GM21526 (cell line): ENCODE measurements at regions not wholly inside any gene's neighbourhood (a gene's known extent, or its start where the extent isn't known, plus 50 kb on each side); places are given as distances from the start of the nearest gene placed in this dataset.

Experiments used
- ATAC-seq: cut with Tn5 transposase; IDR thresholded peaks from one replicate; pipeline ENCODE4 v1.9.1; 2021; ENCODE audit warnings: moderate library complexity; ENCODE audit not compliant: unreplicated experiment, low FRiP score

DNA sequence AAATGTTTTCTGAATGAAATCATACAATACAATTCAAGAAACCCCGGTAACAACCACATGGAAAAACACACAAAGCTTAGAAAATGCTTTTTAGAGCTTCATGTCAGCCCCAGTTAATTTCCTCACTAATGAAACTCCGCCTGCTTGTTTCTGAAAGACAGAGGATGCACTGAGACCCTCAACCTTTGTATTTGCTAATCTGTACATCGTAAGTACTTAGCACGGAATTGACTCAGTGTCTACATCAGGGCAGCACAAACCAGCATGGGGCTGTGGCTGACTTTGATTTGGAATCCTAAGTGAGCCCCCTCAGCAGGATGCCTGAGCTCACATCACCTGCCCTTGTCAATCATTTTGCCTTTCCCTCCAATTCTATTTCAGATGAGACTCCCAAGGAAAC is 499.1 kb upstream of the MPDZ start:
- no peak for ATAC-seq

DNA sequence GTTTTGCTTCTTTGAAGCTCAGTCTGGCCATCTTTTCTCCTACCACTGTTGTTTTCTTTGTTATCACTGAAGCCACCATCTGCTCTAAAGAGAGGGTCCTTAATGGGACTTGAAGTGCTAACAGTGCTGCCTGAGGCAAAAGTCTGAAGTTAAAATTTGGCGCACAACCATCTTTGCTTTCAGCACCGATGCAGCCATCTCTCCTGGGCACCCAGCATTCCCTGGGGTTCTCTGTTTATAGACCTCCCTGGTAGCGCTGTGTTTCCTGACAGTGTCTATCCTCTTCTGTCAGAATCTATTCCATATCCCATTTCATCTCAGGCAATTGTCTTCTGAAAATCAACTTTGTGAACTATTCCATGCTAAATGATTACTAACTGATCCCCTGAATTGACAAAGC is 491.5 kb upstream of the MPDZ start:
- no peak for ATAC-seq

DNA sequence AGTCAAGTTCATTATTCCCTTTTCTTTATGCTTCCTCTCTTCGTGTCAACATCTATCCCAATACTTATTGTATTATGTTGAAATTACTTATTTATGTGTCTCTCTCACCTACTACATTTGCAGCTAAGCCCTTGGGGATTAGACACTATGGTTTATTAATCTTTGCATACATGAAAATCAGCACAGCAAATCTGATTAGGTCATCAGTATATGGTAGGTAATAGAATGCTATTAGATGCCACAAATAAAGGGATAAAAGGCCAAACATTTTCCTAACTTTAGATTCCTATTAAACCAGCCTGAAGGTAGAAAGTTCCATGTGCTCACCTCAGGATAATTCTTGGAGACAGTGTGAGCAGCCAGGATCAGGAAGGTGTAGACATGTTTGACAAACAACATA is 490.1 kb upstream of the MPDZ start:
- no peak for ATAC-seq

DNA sequence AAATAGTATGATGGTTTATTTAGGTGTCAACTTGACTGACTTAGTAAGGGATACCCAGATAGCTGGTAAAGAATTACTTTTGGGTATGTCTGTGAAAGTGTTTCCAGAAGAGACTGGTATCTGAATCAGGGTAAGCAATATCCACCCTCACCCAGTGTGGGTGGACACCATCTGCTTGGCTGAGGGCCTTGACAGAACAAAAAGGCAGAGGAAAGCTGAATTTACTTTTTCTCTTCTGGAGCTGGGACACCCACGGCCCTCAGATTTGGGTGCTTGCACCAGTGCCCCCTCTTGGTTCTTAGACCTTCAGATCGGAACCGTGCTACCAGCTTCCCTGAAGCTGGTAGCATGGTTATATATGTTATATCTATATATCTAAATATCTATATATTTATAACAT is 489.5 kb upstream of the MPDZ start:
- ATAC-seq = no peak

DNA sequence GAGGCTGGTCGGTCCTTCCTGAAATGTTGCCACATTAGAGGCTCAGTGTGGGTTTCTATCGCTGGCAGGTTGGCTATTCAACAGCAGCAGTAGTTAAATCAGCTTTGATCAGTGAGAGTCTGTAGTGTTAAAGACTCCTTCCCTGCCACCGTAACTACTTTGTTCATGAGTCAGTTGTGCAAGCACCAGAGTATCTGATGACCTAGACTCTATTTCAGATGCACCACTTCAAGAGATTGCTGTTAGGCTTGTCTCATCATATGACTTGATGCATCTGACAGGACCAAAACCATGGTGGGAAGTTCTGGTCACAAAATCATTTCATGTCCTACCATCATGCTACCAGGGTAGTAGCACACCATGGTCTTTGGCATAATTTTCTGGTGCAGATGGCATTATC is 482.7 kb upstream of the MPDZ start:
- no peak for ATAC-seq

DNA sequence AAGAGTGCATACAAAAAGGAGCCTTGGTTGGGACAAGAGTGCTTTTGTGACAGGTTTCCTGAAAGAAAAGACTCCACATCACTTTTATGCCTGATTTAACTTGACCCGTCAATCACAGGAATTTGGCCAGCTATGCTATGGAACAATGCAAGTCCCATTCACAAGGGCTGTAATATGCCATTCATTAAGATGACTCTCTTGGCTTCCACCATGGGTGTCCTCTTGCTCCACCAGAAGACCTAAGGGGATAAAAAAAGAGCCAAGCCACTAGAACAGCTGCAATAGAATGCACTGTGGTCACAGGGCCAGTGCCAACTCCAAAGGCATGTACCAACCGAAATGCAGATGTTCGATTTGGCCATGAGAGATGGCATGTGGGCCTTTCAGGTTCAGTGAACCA is 480.1 kb upstream of the MPDZ start:
- ATAC-seq = no peak

DNA sequence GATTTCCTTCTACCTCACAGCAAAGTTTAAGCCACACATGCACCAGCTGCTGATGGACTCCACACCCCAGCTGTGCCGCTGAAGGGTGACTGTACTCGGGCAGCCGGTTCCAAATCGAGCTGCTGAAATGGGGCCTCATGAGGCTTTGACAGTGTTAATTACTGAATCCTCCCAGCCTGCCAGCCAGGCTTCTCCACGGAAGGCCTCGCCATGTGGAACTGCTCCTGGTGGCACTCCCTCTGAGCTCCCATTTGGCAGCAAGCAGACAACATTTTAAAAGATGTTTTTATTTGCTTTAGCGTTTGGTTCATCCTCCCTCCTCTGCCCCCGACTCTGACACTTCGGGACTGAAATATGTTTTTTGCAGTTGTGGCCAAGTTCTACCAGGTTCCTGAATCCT is 479.4 kb upstream of the MPDZ start:
- ATAC-seq = no peak

DNA sequence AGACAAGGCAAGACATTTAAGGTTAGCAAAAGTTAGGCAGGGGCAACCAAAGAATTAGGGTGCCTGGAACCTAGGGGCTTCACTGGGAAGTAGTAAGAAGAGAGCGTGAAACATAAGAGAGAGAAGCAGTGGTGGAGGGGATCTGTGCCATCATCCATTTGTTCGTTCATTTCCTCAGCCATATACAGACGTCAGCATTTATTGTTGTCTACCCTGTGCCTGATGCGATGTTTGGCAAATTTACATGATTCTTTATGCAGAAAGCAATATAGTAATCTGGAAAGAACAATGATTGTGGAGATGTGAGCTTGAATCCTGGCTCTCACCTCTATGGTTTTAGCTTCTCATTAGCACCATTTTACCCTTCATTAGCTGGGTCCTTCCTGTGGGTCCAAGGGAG is 477.5 kb upstream of the MPDZ start:
- no peak for ATAC-seq

DNA sequence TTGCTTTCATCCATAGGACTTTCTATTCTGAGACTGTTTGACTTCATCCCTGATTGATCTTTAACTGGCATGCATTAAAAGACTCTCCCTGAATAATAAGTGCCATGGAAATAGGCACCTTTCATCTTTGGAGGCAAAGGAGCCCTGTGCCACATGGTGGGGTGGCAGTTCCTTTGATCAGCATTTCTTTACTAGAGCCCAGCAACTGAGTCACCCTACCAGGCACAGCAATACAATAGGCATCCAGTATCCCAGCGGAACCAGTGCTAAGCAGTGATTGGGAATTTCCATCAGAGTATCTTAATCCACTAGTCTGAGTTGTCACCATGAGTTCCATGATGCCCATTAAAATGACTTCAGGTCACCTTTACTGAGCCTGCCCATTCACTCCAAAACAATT is 476.1 kb upstream of the MPDZ start:
- no peak for ATAC-seq

DNA sequence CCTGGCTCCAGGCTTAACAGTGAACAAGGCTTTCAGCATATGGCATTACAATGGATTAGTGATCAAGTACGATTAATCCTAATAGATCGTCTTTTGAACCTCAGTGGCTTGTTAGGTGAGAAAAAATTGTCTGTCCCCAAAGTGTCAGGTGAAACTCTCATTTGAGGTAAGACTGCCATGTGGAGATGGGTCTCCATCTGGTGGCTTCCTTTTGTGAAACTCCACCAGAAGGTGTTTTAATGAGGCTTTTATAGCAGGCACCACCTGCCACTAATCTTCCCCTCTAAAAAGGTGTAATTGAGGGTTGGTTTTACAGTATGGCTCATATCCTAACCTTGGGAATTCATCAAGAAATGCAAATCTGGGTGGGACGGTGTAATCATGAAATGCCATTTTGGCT is 471.1 kb upstream of the MPDZ start:
- no peak for ATAC-seq

DNA sequence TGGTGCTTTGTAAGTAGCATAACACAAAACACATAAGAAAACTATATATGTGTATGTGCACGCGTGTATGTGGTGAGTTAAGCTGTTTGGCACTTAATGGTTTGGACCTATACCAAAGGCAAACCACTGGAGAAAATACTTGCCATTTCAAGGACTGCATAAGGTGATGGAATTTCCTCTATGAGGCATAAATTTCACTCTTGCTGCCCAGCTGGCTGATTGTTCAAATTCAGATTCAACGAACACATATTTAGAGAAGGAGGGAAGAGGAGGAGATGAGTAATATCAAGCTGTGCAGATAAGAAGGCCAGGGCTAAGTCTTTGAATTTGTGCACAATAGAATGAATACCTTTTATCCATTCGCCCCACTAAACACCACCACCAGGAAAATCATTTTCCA is 470.6 kb upstream of the MPDZ start:
- no peak for ATAC-seq

DNA sequence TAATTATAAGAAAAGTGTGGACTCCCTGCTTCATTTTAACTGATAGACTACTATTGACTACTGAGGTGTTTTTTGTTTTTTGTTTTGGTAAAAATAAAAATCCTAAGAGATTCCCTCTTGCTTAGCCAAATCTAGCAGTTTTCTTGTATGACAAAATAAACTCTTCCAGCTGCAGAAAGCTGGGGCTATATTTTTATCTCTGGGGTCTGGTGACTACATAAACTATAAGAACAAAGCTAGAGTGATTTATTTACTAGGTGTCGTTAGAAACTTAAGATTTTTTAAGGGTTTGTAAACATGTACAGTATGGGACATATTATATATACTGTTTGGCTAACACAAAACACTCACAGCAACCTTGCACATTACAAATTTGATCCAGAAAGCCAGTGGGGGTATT is 467.4 kb upstream of the MPDZ start:
- no peak for ATAC-seq

DNA sequence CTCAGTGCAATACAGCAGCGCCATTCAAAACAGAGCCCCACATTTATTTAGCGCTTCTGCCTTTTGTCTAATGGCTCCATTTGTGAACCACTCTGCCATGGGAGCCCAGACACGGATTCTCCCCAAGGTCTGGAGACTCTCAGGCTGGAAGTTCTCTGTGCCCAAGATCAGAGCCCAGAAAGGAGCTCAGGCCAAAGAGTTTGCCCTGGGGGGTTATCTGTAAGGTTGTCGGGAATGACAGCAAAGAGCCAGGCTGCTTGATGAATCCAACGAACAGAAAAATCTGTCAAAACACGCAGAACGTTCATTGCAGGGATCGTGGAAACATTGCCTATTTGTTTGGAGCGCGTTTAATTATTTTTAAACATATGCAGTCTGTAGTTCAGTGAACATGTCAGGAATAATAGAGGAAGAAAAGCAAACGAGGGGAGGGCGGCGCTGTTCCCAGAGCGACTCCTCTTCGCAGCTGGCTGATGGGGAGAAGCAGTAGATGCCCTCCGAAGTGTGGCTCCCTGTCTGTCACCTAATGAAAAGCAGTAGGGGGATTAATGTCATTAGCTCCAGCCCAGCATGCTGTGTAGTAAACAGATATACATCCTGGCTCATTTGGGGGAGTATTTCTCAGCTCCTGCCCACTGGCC is 464.9 kb upstream of the MPDZ start:
- no peak for ATAC-seq

DNA sequence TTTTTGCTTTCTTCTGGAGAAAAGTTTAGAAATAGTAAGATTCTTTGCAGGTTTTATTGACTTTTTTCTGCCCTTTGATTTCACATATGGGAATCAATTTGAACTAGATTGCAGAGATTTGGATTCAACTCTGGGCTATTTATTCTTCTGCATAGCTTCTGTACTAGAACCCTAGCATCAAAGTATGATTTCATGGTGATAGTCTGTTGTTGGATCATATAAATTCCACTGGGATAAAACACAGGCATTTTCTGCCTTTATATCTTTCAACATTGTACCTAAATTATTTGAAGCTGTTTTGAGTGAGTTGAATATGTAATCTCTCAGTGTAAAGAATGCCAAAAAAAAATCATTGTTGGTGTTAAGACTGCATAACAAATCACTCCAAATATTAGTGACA is 458.4 kb upstream of the MPDZ start:
- ATAC-seq = no peak

DNA sequence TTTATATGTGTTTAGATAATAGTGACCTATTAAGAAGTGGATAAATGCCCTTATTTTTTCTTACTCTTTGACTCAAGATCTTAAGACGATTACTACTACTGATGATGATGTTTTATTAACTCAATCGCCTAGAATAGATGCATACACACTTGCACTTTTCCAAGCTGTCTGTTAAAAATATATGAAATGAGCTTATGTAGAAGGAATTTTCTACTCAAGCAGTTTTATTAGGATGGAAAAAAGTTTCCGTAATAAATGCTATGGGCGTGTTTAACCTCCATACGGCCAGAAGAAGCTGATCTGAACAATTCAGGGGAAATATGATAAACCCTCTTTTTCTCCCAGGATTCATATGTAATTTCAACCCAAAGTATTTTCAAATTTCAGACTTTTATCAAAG is 455.7 kb upstream of the MPDZ start:
- no peak for ATAC-seq

DNA sequence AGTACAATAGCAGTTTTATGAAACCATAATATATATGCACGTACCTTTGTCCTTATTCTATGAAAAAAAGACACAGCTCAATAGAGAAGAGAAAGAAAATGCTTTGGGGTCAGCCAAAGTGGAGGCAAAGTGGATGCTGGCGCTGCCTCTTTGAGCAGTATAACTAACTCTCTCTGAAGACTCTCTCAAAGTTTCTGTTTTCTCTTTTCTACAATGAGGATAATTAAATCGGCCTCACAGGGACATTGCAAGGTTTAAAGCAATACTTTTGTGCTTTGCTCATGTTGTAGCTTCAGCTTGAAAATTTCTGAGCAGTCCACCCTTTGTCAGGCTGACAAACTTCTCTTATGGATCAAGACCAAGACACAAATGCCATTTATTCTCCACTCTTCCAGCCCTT is 455.1 kb upstream of the MPDZ start:
- no peak for ATAC-seq

DNA sequence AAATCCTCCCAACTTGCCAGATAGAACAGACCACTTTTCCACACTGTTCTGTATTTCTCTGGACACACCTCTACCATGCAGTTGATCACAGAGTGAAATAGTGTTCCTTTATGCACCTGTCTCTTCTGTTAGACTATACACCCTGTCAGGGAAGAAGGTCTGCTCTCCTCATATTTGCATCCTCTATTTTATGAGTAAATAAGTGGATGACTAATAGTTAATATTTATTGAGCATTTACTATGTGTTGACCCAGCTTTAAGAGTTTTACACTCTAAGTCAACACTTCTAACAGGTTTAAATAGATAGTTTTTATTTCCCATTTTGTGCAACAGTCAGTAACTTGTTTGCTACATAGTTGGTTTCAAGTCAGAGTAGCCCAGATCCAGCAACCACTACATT is 452.8 kb upstream of the MPDZ start:
- no peak for ATAC-seq

DNA sequence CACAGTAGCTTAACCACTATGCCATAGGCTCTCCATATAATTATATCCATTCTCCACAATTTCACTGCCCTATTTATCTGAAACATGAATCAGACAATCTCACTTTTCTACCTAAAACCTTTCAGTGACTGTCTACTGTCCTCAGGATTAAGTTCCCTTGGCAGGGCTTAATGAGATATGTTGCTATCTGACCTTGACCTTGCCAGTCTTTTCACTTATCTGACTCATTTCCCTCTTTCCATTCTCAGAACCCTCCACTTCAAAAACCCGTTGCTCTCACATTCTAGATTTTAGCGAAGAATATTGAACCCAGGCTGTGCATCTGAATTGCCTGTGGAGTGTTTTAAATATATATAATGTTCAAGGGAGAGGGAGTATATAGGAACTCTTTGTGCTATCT is 452.1 kb upstream of the MPDZ start:
- ATAC-seq = no peak

DNA sequence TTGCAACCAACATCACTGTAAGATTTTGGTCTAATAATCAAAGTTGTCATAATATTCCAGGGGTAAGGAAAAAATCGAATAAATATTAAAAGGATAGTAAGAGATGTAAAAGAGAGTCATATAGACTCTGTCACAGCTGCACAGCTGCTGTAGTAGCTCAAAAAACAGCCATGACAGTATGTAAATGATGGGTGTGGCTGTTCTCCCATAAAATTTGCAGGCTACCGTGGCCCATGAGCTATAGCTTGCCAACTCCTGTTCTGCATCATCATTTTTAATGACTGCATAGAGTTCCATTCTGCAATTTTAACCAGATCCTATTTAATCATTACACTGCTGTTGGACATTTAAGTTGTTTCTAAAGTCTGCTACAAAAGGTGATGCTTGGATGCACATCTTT is 450.5 kb upstream of the MPDZ start:
- ATAC-seq = no peak

DNA sequence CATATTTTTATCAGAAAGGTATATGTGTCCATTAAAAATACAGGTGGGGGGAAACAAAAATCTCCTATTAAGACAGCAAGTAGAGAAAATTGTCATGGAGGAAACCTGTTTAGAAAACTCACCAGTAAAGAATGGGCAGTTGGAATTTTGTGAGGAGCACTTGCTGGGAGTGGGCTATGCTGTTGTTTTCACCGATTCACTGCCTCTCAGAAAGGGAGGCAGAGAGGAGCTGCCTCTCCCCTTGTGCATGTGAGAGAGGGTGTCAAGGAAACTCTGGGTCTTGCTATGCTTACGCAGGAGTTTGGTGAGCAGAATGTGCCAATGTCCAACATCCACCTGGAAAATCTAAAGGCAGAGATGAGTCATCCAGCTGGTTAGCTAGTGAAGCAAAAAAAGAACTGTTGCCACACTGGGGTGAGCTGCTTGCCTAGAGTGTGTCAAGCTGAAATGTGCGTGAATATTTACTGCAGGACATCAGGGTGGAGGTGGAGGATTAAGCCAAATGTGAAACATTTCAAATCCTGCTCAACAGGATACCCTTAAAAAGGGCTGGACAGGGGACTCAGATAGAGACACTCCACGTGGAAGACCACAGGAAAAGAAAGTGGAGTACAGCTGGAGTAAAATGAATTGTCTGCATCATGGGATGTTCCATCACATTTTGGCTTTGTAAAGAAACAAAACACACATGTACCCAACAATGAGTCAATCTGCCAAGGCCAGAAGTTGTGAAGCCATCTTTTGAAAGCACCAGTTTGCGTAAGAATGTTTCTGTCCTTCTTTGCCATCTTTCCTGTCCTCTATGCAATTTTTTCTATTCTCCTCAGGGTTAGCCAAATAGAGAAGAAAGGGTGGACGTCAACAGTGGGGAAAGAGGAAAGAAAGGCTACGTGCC is 449.7 kb upstream of the MPDZ start:
- ATAC-seq = no peak

DNA sequence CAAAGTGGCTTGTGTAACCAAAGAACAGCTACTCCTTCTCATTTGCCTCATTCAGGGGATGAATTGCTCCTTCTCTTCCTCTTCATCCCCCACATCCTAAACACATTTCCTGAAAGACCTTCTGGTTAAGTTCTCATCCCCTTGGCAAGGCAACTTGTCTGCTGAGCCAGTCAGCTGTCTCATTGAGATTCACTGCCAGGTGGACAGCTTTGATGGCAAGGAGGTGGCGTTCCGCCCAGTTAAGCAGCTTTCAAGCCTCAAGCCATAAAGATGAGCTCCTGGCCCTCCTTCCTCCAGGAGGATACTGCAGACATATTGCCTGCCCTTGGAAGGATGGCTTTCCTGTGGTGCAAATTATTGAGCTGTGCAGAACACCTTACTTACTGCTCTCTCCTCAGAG is 448.6 kb upstream of the MPDZ start:
- no peak for ATAC-seq

DNA sequence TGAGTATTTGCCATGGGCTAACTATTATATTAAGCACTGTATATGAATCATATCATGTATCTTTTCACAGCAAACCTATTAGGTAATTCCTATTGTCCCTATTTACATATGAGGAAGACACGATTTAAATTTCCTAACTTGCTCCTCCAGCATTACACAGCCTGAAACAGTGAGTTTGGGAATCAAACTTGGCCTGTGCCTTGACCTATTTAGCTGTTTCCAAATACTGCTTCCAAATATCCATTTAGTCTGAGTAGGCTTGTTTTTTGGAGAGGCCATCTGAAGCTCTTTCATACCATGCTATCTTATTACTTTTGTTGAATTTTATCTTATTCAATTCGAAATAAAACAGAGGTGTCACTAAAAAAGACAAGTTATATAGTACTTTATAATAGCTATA is 447.3 kb upstream of the MPDZ start:
- no peak for ATAC-seq
